Peyer's patch (tissue), 4 donors: ENCODE measurements at regions not wholly inside any gene's neighbourhood (a gene's known extent, or its start where the extent isn't known, plus 50 kb on each side); places are given as distances from the start of the nearest gene placed in this dataset.

Experiments
- CTCF ChIP-seq, 6 experiments: fragments of 450-650 bp in 4 of 6; fragments of 200-600 bp in 2 of 6; sonication (generic) in 1 of 6; IDR thresholded peaks; one replicate each; pipeline ENCODE4 v1.5.1; 2017 to 2019; ENCODE audit warnings: antibody characterized with exemption in 6 of 6, mild to moderate bottlenecking in 3 of 6, moderate library complexity in 1 of 6
- POLR2A ChIP-seq, 2 donors: fragments of 450-650 bp; IDR thresholded peaks; one replicate each; pipeline ENCODE4 v1.5.1; 2017; ENCODE audit warnings: antibody characterized with exemption in 2 of 2, mild to moderate bottlenecking in 2 of 2, moderate library complexity in 2 of 2

GRCh38 chr13:32863596-32863995 is 152.6 kb upstream of the KL start:
- TF ChIP-seq POLR2A (IDR thresholded peaks at IDR 0.05) = no peak
- TF ChIP-seq CTCF (IDR thresholded peaks at IDR 0.05) = no peak
